K562 (cell line): ENCODE measurements at regions not wholly inside any gene's neighbourhood (a gene's known extent, or its start where the extent isn't known, plus 50 kb on each side); places are given as distances from the start of the nearest gene placed in this dataset.

Source experiments
- ATAC-seq: fragments of 200-7000 bp; cut with Tn5 transposase; 3 replicates; pipeline ENCODE4 v1.9.1; 2020; ENCODE audit warnings: moderate library complexity
- BruUV-seq: library from RNA; stranded (reverse); fragments of 400-500 nt; replicated peaks from 2 replicates; lab custom pipeline; 2021; lab: Mats Ljungman, UMichigan
- CTCF ChIA-PET: fragments of 300-600 bp; formaldehyde crosslinking; extraction: SDS; loops from one replicate; lab custom pipeline; 2021; ENCODE audit warnings: low intra/inter-chr PET ratio; lab: Yijun Ruan, JAX
- POLR2A ChIA-PET: fragments of 300-600, 350-650 bp; sonication (Branson Sonifier 250); formaldehyde crosslinking; extraction: SDS; loops from one replicate; lab custom pipeline; 2021; ENCODE audit warnings: antibody characterized with exemption, inconsistent platforms; lab: Yijun Ruan, JAX
- DNase-seq, 4 experiments: peaks; one replicate each; pipeline versions ENCODE4 v3.0.0 to v3.0.0-alpha.2; 2011 to 2018; ENCODE audit warnings: low spot score in 3 of 4, mixed read lengths in 3 of 4; ENCODE audit errors: extremely low read depth in 1 of 4
- FAIRE-seq: peaks from 2 replicates; lab custom pipeline; 2011; peaks lifted over from hg19 to GRCh38; lab: Jason Lieb, UNC
- H2AFZ ChIP-seq: 2 replicates; pipeline ENCODE4 v1.6.0; 2011; ENCODE audit warnings: low read depth, low read length, control low read depth, inconsistent platforms
- H3K27ac ChIP-seq: fragments of 200-600 bp; 3 replicates; pipeline ENCODE4 v1.8.0; 2011; ENCODE audit warnings: low read depth, mild to moderate bottlenecking, control low read depth, inconsistent platforms, low read length, moderate library complexity, mixed read lengths; ENCODE audit errors: extremely low read depth
- H3K27me3 ChIP-seq, 2 experiments: fragments of 300-600 bp in 1 of 2; 2 replicates in 1 of 2; 3 replicates in 1 of 2; pipeline versions ENCODE4 v1.6.0 to v1.8.0; 2011; ENCODE audit warnings: inconsistent platforms in 2 of 2, low read length in 2 of 2, mild to moderate bottlenecking in 1 of 2, mixed read lengths in 1 of 2, moderate library complexity in 1 of 2; ENCODE audit not compliant: control insufficient read depth in 2 of 2, insufficient read depth in 2 of 2
- H3K36me3 ChIP-seq: fragments of 300-600 bp; 3 replicates; pipeline ENCODE4 v1.8.0; 2011; ENCODE audit warnings: mild to moderate bottlenecking, low read length, inconsistent platforms; ENCODE audit not compliant: control insufficient read depth, insufficient read depth
- H3K4me1 ChIP-seq, 2 experiments: fragments of 200-600 bp in 1 of 2; replicated peaks in 1 of 2; 2 replicates in 1 of 2; 3 replicates in 1 of 2; pipeline versions ENCODE4 v1.5.1 to v1.8.0; 2011; ENCODE audit warnings: inconsistent platforms in 2 of 2, low read length in 2 of 2, mild to moderate bottlenecking in 1 of 2, mixed read lengths in 1 of 2, moderate library complexity in 1 of 2; ENCODE audit not compliant: control insufficient read depth in 2 of 2, insufficient read depth in 2 of 2
- H3K4me2 ChIP-seq: 2 replicates; pipeline ENCODE4 v1.6.1; 2011; ENCODE audit warnings: low read length, control low read depth, inconsistent platforms, mixed read lengths; ENCODE audit not compliant: insufficient read depth
- H3K4me3 ChIP-seq: fragments of 200-600 bp; sonication (generic), shearing (Covaris generic); 2 replicates; pipeline ENCODE4 v1.5.1; 2016; ENCODE audit warnings: control low read depth, inconsistent platforms
- H3K79me2 ChIP-seq: fragments of 200-600 bp; 3 replicates; pipeline ENCODE4 v1.8.0; 2011; ENCODE audit warnings: low read length, inconsistent platforms; ENCODE audit not compliant: control insufficient read depth, insufficient read depth
- H3K9ac ChIP-seq, 2 experiments: 2 replicates each; pipeline versions ENCODE4 v1.6.0 to v1.6.1; 2011; ENCODE audit warnings: low read depth in 2 of 2, low read length in 2 of 2, control low read depth in 1 of 2, inconsistent platforms in 1 of 2, mild to moderate bottlenecking in 1 of 2, mixed read lengths in 1 of 2; ENCODE audit not compliant: insufficient read depth in 1 of 2
- H3K9me1 ChIP-seq: one replicate; pipeline ENCODE4 v1.6.0; 2011; ENCODE audit warnings: inconsistent platforms, mild to moderate bottlenecking, low read length, moderate library complexity; ENCODE audit not compliant: control insufficient read depth, insufficient read depth
- H3K9me3 ChIP-seq: replicated peaks from 2 replicates; pipeline ENCODE4 v1.5.1; 2011; ENCODE audit warnings: low read depth, low read length, inconsistent platforms; ENCODE audit not compliant: control insufficient read depth, insufficient read depth
- H4K20me1 ChIP-seq: replicated peaks from 2 replicates; pipeline ENCODE4 v1.6.1; 2011; ENCODE audit warnings: low read length, inconsistent platforms, mixed read lengths; ENCODE audit not compliant: control insufficient read depth, insufficient read depth
- CBX3 ChIP-seq, 2 experiments: IDR thresholded peaks; 1 replicate in 1 of 2; 2 replicates in 1 of 2; pipeline ENCODE4 v1.6.1; 2012; ENCODE audit warnings: inconsistent platforms in 2 of 2, low read length in 2 of 2, borderline replicate concordance in 1 of 2, control low read depth in 1 of 2
- CHD1 ChIP-seq: fragments of 200-600 bp; sonication (generic); IDR thresholded peaks from one replicate; pipeline ENCODE4 v1.6.1; 2012; ENCODE audit warnings: mild to moderate bottlenecking, moderate library complexity, low read length, inconsistent platforms
- ELF4 ChIP-seq: fragments of 450-650 bp; formaldehyde crosslinking; IDR thresholded peaks from 2 replicates; pipeline ENCODE4 v1.4.0; 2022; ENCODE audit warnings: missing genetic modification characterization
- ELK3 ChIP-seq: fragments of 450-650 bp; formaldehyde crosslinking; IDR thresholded peaks from 2 replicates; pipeline ENCODE4 v1.4.0; 2020; ENCODE audit warnings: mild to moderate bottlenecking
- FOXM1 ChIP-seq, 2 experiments: fragments of 450-650 bp in 1 of 2; sonication (generic) in 1 of 2; formaldehyde crosslinking in 1 of 2; IDR thresholded peaks; 2 replicates each; pipeline versions ENCODE4 v1.6.1 to v1.9.0; 2017 to 2022; ENCODE audit warnings: low read depth in 2 of 2, mild to moderate bottlenecking in 2 of 2, missing genetic modification reagents in 1 of 2, moderate library complexity in 1 of 2
- KDM1A ChIP-seq, 2 experiments: fragments of 450-650 bp; IDR thresholded peaks; 2 replicates each; pipeline ENCODE4 v1.6.1; 2016; ENCODE audit warnings: mild to moderate bottlenecking in 2 of 2
- MBD2 ChIP-seq: sonication (generic); IDR thresholded peaks from 2 replicates; pipeline ENCODE4 v1.6.1; 2016; ENCODE audit warnings: low read depth, borderline replicate concordance
- MEF2A ChIP-seq: IDR thresholded peaks from 2 replicates; pipeline ENCODE4 v1.6.1; 2011; ENCODE audit warnings: low read depth, mild to moderate bottlenecking, low read length, moderate library complexity; ENCODE audit not compliant: control insufficient read depth
- NONO ChIP-seq, 2 experiments: fragments of 200-400 bp in 1 of 2; fragments of 450-650 bp in 1 of 2; formaldehyde crosslinking in 1 of 2; IDR thresholded peaks; 2 replicates each; pipeline ENCODE4 v1.6.1; 2017; ENCODE audit warnings: low read depth in 2 of 2, mild to moderate bottlenecking in 2 of 2, moderate library complexity in 2 of 2, low read length in 1 of 2
- POLR3G ChIP-seq: IDR thresholded peaks from 2 replicates; pipeline ENCODE4 v1.6.1; 2011; ENCODE audit not compliant: insufficient read length, insufficient replicate concordance; ENCODE audit errors: extremely low read depth
- SAP30 ChIP-seq: fragments of 200-600 bp; sonication (generic); IDR thresholded peaks from 2 replicates; pipeline ENCODE4 v1.6.1; 2012; ENCODE audit warnings: borderline replicate concordance, low read depth, mild to moderate bottlenecking, moderate library complexity, low read length, control low read depth, inconsistent platforms; ENCODE audit not compliant: insufficient read depth, poor library complexity, severe bottlenecking
- SMAD4 ChIP-seq: fragments of 250-450 bp; sonication (Bioruptor Pico); conservative IDR thresholded peaks from 2 replicates; pipeline ENCODE4 v1.8.0; 2021; ENCODE audit warnings: inconsistent platforms, mild to moderate bottlenecking, moderate library complexity
- SMARCB1 ChIP-seq: IDR thresholded peaks from 2 replicates; pipeline ENCODE4 v1.6.1; 2011; ENCODE audit warnings: improper control_type of control experiment, low read depth; ENCODE audit not compliant: insufficient read length
- ZBTB33 ChIP-seq: sonication (generic); formaldehyde crosslinking; IDR thresholded peaks from 2 replicates; pipeline ENCODE4 v1.8.1; 2023; ENCODE audit warnings: mild to moderate bottlenecking, missing genetic modification reagents
- WGBS: fragments of 100-300 bp; shearing (Covaris generic); methylation state at CpG from one replicate; pipeline ENCODE4 v1.1.6; 2016; ENCODE audit warnings: low coverage, mixed read lengths; ENCODE audit not compliant: insufficient coverage; ENCODE audit errors: missing lambda C conversion rate; 5-methylcytosine and 5-hydroxymethylcytosine counted together
- in situ Hi-C: fragments of 300-500 bp; cut with MboI; formaldehyde crosslinking; loops from 4 replicates; pipeline ENCODE4 v1.15.0; 2018; ENCODE audit warnings: inconsistent platforms, mixed read lengths
- intact Hi-C: fragments of 100-400 bp; cut with micrococcal nuclease; formaldehyde crosslinking; loops from 2 replicates; pipeline ENCODE4 v1.14.2; 2022
- TF ChIP-seq, protein P1 (sequence below): IDR thresholded peaks from 2 replicates; pipeline ENCODE4 v1.6.1; 2014; ENCODE audit warnings: antibody characterized with exemption

DNA sequence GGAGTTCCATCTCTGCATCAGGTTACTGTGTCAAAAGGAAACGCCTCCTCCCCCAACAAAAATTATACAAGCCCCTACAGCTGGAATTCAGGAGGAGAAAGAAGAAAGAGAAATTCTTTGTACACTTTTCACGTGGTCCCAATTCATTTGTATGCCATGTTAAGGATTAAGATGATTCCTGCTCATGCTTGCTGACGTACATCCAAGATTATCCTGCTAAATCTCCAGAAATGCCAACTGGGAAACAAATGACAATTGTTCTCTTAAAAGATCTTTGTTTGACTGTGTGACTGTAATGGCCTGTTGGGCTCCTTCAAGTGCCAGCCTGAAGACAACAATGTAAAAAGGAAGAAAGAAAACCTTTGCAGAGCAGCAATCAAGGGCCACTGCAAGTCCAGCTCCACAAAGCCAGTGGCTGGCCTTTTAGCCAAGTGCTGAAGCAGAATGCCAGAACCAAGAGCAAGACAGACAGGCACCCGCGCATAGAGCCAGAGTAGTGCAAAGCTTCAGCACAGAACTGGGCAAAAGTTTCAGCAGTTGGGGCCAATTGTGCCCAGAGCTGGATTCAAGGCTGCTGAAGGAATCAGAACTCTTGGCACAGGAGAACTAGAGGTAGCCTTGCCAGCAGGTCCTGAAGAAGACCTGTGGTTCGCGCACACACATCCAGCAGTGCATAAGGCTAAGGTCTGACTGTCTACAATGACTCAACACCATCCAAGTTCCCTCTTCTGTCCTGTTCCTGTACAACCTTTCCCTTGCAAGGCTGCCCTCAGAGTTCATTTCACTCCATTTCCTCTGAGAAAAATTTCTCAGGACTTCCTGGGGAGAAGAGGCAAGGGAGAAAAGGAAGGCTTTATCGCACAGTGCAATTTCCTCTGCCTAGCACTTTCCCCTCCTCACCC is 209.7 kb upstream of the BMP4 start (continued):
- no peak for TF ChIP-seq MBD2
- no peak for TF ChIP-seq SMARCB1
- no peak for TF ChIP-seq ZBTB33
- TF ChIP-seq CBX3 (IDR thresholded peaks at IDR 0.05; ENCODE audit: borderline replicate concordance in 1 of 2, low read length in 2 of 2), result no peak
- TF ChIP-seq CHD1, result no peak

DNA sequence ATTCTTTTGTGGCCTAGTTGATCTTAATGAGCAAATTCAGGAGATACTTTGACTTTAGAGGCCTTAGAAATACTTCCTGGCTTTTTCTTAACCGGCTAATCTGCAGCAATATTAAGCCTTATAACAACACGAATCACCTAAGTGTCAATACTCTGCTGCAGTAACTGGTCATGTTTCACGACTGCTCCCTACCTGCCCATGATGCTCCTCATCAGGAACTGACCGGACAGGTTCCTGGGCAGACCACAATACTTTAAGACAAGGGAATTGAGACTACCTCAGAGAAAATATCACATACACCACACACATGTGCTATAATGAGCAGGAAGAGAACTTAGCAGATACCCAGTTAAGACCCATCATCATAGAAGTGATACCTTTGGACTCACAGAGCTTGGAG is 211.9 kb upstream of the BMP4 start:
- TF ChIP-seq, protein P1, sequence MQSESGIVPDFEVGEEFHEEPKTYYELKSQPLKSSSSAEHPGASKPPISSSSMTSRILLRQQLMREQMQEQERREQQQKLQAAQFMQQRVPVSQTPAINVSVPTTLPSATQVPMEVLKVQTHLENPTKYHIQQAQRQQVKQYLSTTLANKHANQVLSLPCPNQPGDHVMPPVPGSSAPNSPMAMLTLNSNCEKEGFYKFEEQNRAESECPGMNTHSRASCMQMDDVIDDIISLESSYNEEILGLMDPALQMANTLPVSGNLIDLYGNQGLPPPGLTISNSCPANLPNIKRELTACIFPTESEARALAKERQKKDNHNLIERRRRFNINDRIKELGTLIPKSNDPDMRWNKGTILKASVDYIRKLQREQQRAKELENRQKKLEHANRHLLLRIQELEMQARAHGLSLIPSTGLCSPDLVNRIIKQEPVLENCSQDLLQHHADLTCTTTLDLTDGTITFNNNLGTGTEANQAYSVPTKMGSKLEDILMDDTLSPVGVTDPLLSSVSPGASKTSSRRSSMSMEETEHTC, result no peak
- TF ChIP-seq ELK3 (CRISPR knock-in tag) (no peak), SMAD4 (no peak), FOXM1 (IDR thresholded peaks at IDR 0.05; ENCODE audit: low read depth) (no peak), FOXM1 (CRISPR knock-in tag; IDR thresholded peaks at IDR 0.05; ENCODE audit: low read depth) (no peak), ELF4 (no peak), POLR3G (no peak), KDM1A (IDR thresholded peaks at IDR 0.05) (no peak), NONO (IDR thresholded peaks at IDR 0.05; ENCODE audit: low read depth in 2 of 2, low read length in 1 of 2) (no peak), MEF2A (no peak), SAP30 (no peak)
- H3K4me2 ChIP-seq, result no peak overlapping the region
- ChIA-PET CTCF (no interaction called here), POLR2A (no interaction called here)
- no peaks in the 10 kb centered on the region for H3K4me1 ChIP-seq
- H3K9ac ChIP-seq, result no peak overlapping the region
- DNase-seq (no peak), ATAC-seq (no peak), FAIRE-seq (no peak)
- no peaks in the 10 kb centered on the region for H3K9me3 ChIP-seq
- no peaks in the 10 kb centered on the region for H3K79me2 ChIP-seq
- no peaks in the 10 kb centered on the region for H4K20me1 ChIP-seq
- no peaks in the 10 kb centered on the region for H3K9me1 ChIP-seq
- H3K27me3 ChIP-seq, result no peaks in the 10 kb centered on the region
- WGBS, result 0% methylated on average over 4 of the region's 4 CpGs
- H3K36me3 ChIP-seq, result no peaks in the 10 kb centered on the region
- BruUV-seq, result no TSS peak
- H2AFZ ChIP-seq, result no peak overlapping the region
- intact Hi-C loops, result no loop called here
- in situ Hi-C loops, result no loop called here
- H3K4me3 ChIP-seq, result no peak overlapping the region
- H3K27ac ChIP-seq, result no peak overlapping the region
